ENCODE measurements at regions not wholly inside any gene's neighbourhood (a gene's known extent, or its start where the extent isn't known, plus 50 kb on each side); places are given as distances from the start of the nearest gene placed in this dataset.
"Not testable (repeated sequence)": the region's sequence is repeated elsewhere in the genome, so short reads cannot be mapped to it uniquely, and the experiment has no call there.

- DNase-seq: no peak
- POLR2A ChIA-PET: no interaction called here
- Histone ChIP-seq H3K36me3 (ENCODE audit: control insufficient read depth in 2 of 3, insufficient read depth in 3 of 3, low read length in 3 of 3) (no peaks in the 10 kb centered on the region), H3K27me3 (ENCODE audit: control insufficient read depth in 2 of 2, insufficient read depth in 2 of 2, low read length in 2 of 2) (no peaks in the 10 kb centered on the region), H3K27ac (ENCODE audit: low read depth, low read length) (no peak overlapping the region), H3K4me1 (ENCODE audit: control insufficient read depth in 2 of 2, insufficient read depth in 2 of 2, low read length in 2 of 2) (no peaks in the 10 kb centered on the region), H3K9me3 (ENCODE audit: control insufficient read depth in 2 of 3, low read length in 3 of 3) (no peaks in the 10 kb centered on the region), H3K4me3 (ENCODE audit: low read length) (no peak overlapping the region)
- no peak for ATAC-seq
- H3K27me3 Mint-ChIP-seq: no peaks in the 10 kb centered on the region
- no peaks in the 10 kb centered on the region for H3K4me1 Mint-ChIP-seq
- peaks cover 0 to 6% (median 0%) of the 10 kb centered on the region in 11 donors for H3K9me3 Mint-ChIP-seq
- CTCF ChIA-PET: no interaction called here
- H3K4me3 Mint-ChIP-seq: no peak overlapping the region
- H3K36me3 Mint-ChIP-seq: no peaks in the 10 kb centered on the region
- no peak overlapping the region for H3K27ac Mint-ChIP-seq
- intact Hi-C loops (cut with micrococcal nuclease): no loop called here
Measured at GRCh38 chrX:34493086-34493485, 164.0 kb downstream of the TMEM47 start.

- H3K4me1 ChIP-seq (ENCODE audit: control insufficient read depth in 2 of 2, insufficient read depth in 2 of 2, low read length in 2 of 2): no peaks in the 10 kb centered on the region
- Mint-ChIP-seq H3K9me3 (peaks cover 0 to 6% (median 0%) of the 10 kb centered on the region in 11 donors), H3K27ac (no peak overlapping the region), H3K36me3 (no peaks in the 10 kb centered on the region), H3K4me1 (no peaks in the 10 kb centered on the region), H3K27me3 (no peaks in the 10 kb centered on the region), H3K4me3 (no peak overlapping the region)
- H3K27ac ChIP-seq (ENCODE audit: low read depth, low read length): no peak overlapping the region
- no peak for ATAC-seq
- ChIA-PET CTCF (no interaction called here), POLR2A (no interaction called here)
- DNase-seq: no peak
- no peaks in the 10 kb centered on the region for H3K9me3 ChIP-seq (ENCODE audit: control insufficient read depth in 2 of 3, low read length in 3 of 3)
- no peak overlapping the region for H3K4me3 ChIP-seq (ENCODE audit: low read length)
- H3K36me3 ChIP-seq (ENCODE audit: control insufficient read depth in 2 of 3, insufficient read depth in 3 of 3, low read length in 3 of 3): no peaks in the 10 kb centered on the region
- H3K27me3 ChIP-seq (ENCODE audit: control insufficient read depth in 2 of 2, insufficient read depth in 2 of 2, low read length in 2 of 2): no peaks in the 10 kb centered on the region
- intact Hi-C loops (cut with micrococcal nuclease): no loop called here
Measured at GRCh38 chrX:34491126-34491525, 166.0 kb downstream of the TMEM47 start.

- CTCF ChIA-PET: no interaction called here
- no peak overlapping the region for H3K4me3 ChIP-seq (ENCODE audit: low read length)
- H3K27me3 ChIP-seq (ENCODE audit: control insufficient read depth in 2 of 2, insufficient read depth in 2 of 2, low read length in 2 of 2): no peaks in the 10 kb centered on the region
- peaks cover 0 to 4% (median 0%) of the 10 kb centered on the region in 11 donors for H3K9me3 Mint-ChIP-seq
- POLR2A ChIA-PET: no interaction called here
- no peak for DNase-seq
- H3K27ac ChIP-seq (ENCODE audit: low read depth, low read length): no peak overlapping the region
- no peaks in the 10 kb centered on the region for H3K27me3 Mint-ChIP-seq
- H3K27ac Mint-ChIP-seq: no peak overlapping the region
- no peaks in the 10 kb centered on the region for H3K4me1 ChIP-seq (ENCODE audit: control insufficient read depth in 2 of 2, insufficient read depth in 2 of 2, low read length in 2 of 2)
- H3K36me3 Mint-ChIP-seq: no peaks in the 10 kb centered on the region
- no peak for ATAC-seq
- H3K4me1 Mint-ChIP-seq: no peaks in the 10 kb centered on the region
- H3K36me3 ChIP-seq (ENCODE audit: control insufficient read depth in 2 of 3, insufficient read depth in 3 of 3, low read length in 3 of 3): no peaks in the 10 kb centered on the region
- H3K9me3 ChIP-seq (ENCODE audit: control insufficient read depth in 2 of 3, low read length in 3 of 3): no peaks in the 10 kb centered on the region
- intact Hi-C loops (cut with micrococcal nuclease): no loop called here
- H3K4me3 Mint-ChIP-seq: no peak overlapping the region
Measured at GRCh38 chrX:34487364-34487763, 169.7 kb downstream of the TMEM47 start.

- CTCF ChIA-PET: no interaction called here
- intact Hi-C loops (cut with micrococcal nuclease): no loop called here
Measured at GRCh38 chrX:34483980-34484379, 173.1 kb downstream of the TMEM47 start.

GRCh38 chrX:34470507-34470906 lies 186.6 kb downstream of the TMEM47 start:
- H3K27ac Mint-ChIP-seq: no peak overlapping the region
- no peaks in the 10 kb centered on the region for H3K4me1 Mint-ChIP-seq
- ChIA-PET CTCF (no interaction called here), POLR2A (no interaction called here)
- Histone ChIP-seq H3K4me1 (ENCODE audit: control insufficient read depth in 2 of 2, insufficient read depth in 2 of 2, low read length in 2 of 2) (no peaks in the 10 kb centered on the region), H3K27ac (ENCODE audit: low read depth, low read length) (no peak overlapping the region), H3K4me3 (ENCODE audit: low read length) (no peak overlapping the region), H3K9me3 (ENCODE audit: control insufficient read depth in 2 of 3, low read length in 3 of 3) (no peaks in the 10 kb centered on the region), H3K27me3 (ENCODE audit: control insufficient read depth in 2 of 2, insufficient read depth in 2 of 2, low read length in 2 of 2) (no peaks in the 10 kb centered on the region), H3K36me3 (ENCODE audit: control insufficient read depth in 2 of 3, insufficient read depth in 3 of 3, low read length in 3 of 3) (no peaks in the 10 kb centered on the region)
- DNase-seq (no peak), ATAC-seq (no peak)
- peaks cover 0 to 2% (median 0%) of the 10 kb centered on the region in 11 donors for H3K9me3 Mint-ChIP-seq
- no peaks in the 10 kb centered on the region for H3K36me3 Mint-ChIP-seq
- no peaks in the 10 kb centered on the region for H3K27me3 Mint-ChIP-seq
- intact Hi-C loops (cut with micrococcal nuclease): no loop called here
- H3K4me3 Mint-ChIP-seq: no peak overlapping the region

More at GRCh38 chrX:34483980-34484379, 173.1 kb downstream of the TMEM47 start:
- Histone ChIP-seq H3K27me3 (ENCODE audit: control insufficient read depth in 2 of 2, insufficient read depth in 2 of 2, low read length in 2 of 2) (no peaks in the 10 kb centered on the region), H3K4me1 (ENCODE audit: control insufficient read depth in 2 of 2, insufficient read depth in 2 of 2, low read length in 2 of 2) (no peaks in the 10 kb centered on the region), H3K27ac (ENCODE audit: low read depth, low read length) (no peak overlapping the region), H3K9me3 (ENCODE audit: control insufficient read depth in 2 of 3, low read length in 3 of 3) (no peaks in the 10 kb centered on the region), H3K36me3 (ENCODE audit: control insufficient read depth in 2 of 3, insufficient read depth in 3 of 3, low read length in 3 of 3) (no peaks in the 10 kb centered on the region), H3K4me3 (ENCODE audit: low read length) (no peak overlapping the region)
- Mint-ChIP-seq H3K9me3 (peaks cover 0 to 4% (median 0%) of the 10 kb centered on the region in 11 donors), H3K27ac (no peak overlapping the region), H3K27me3 (no peaks in the 10 kb centered on the region), H3K4me3 (no peak overlapping the region), H3K36me3 (no peaks in the 10 kb centered on the region), H3K4me1 (no peaks in the 10 kb centered on the region)
- ATAC-seq (no peak), DNase-seq (no peak)
- POLR2A ChIA-PET: no interaction called here

GRCh38 chrX:34467437-34467836 lies 189.6 kb downstream of the TMEM47 start:
- Mint-ChIP-seq H3K9me3 (peaks cover 0 to 2% (median 0%) of the 10 kb centered on the region in 11 donors), H3K27ac (no peak overlapping the region), H3K27me3 (no peaks in the 10 kb centered on the region), H3K36me3 (no peaks in the 10 kb centered on the region), H3K4me3 (no peak overlapping the region), H3K4me1 (no peaks in the 10 kb centered on the region)
- Histone ChIP-seq H3K27ac (ENCODE audit: low read depth, low read length) (no peak overlapping the region), H3K9me3 (ENCODE audit: control insufficient read depth in 2 of 3, low read length in 3 of 3) (no peaks in the 10 kb centered on the region), H3K4me1 (ENCODE audit: control insufficient read depth in 2 of 2, insufficient read depth in 2 of 2, low read length in 2 of 2) (no peaks in the 10 kb centered on the region), H3K27me3 (ENCODE audit: control insufficient read depth in 2 of 2, insufficient read depth in 2 of 2, low read length in 2 of 2) (no peaks in the 10 kb centered on the region), H3K36me3 (ENCODE audit: control insufficient read depth in 2 of 3, insufficient read depth in 3 of 3, low read length in 3 of 3) (no peaks in the 10 kb centered on the region), H3K4me3 (ENCODE audit: low read length) (no peak overlapping the region)
- no peak for DNase-seq
- POLR2A ChIA-PET: no interaction called here
- ATAC-seq: no peak
- CTCF ChIA-PET: no interaction called here
- intact Hi-C loops (cut with micrococcal nuclease): no loop called here

- H3K9me3 Mint-ChIP-seq; DNase-seq; H3K27me3 Mint-ChIP-seq; H3K4me3 Mint-ChIP-seq; CTCF ChIA-PET; H3K27ac Mint-ChIP-seq; H3K4me1 Mint-ChIP-seq; POLR2A ChIA-PET; H3K27me3 ChIP-seq (ENCODE audit: control insufficient read depth in 2 of 2, insufficient read depth in 2 of 2, low read length in 2 of 2); intact Hi-C loops (cut with micrococcal nuclease); H3K9me3 ChIP-seq (ENCODE audit: control insufficient read depth in 2 of 3, low read length in 3 of 3); H3K36me3 ChIP-seq (ENCODE audit: control insufficient read depth in 2 of 3, insufficient read depth in 3 of 3, low read length in 3 of 3); H3K4me3 ChIP-seq (ENCODE audit: low read length); H3K27ac ChIP-seq (ENCODE audit: low read depth, low read length); H3K4me1 ChIP-seq (ENCODE audit: control insufficient read depth in 2 of 2, insufficient read depth in 2 of 2, low read length in 2 of 2); H3K36me3 Mint-ChIP-seq; ATAC-seq: not testable (repeated sequence)
Measured at GRCh38 chrX:34463220-34463619, 193.9 kb downstream of the TMEM47 start.

Data from naive thymus-derived CD4-positive, alpha-beta T cell (primary cell).